Activated T-cell treated with anti-CD3 and anti-CD28 coated beads, Interleukin-2, amount 50 U/mL, for 4 hours (primary cell): ENCODE measurements at regions not wholly inside any gene's neighbourhood (a gene's known extent, or its start where the extent isn't known, plus 50 kb on each side); places are given as distances from the start of the nearest gene placed in this dataset.

Experiments
- ATAC-seq, 2 donors: fragments of 200-7000 bp; cut with Tn5 transposase; one replicate each; pipeline ENCODE4 v1.10.0; 2021
- DNase-seq: peaks from one replicate; pipeline ENCODE4 v3.0.0-alpha.2; 2020
- H3K27me3 Mint-ChIP-seq: one replicate; pipeline ENCODE4 v1.8.0; 2021; ENCODE audit warnings: low read depth, mixed read lengths
- H3K36me3 Mint-ChIP-seq: one replicate; pipeline ENCODE4 v1.8.0; 2022; ENCODE audit warnings: mixed read lengths; ENCODE audit not compliant: insufficient read depth
- H3K4me1 Mint-ChIP-seq: one replicate; pipeline ENCODE4 v1.8.0; 2021; ENCODE audit warnings: low read depth, mixed read lengths
- H3K4me3 Mint-ChIP-seq: one replicate; pipeline ENCODE4 v1.8.0; 2021; ENCODE audit warnings: mild to moderate bottlenecking, moderate library complexity, mixed read lengths
- H3K9me3 Mint-ChIP-seq: one replicate; pipeline ENCODE4 v1.8.0; 2021; ENCODE audit warnings: mixed read lengths

GRCh38 chr3:156620901-156621300 is 53.5 kb upstream of the TIPARP start:
- Mint-ChIP-seq H3K27me3 (no peaks in the 10 kb centered on the region), H3K4me1 (peaks cover 2% of the 10 kb centered on the region), H3K4me3 (no peak overlapping the region), H3K36me3 (no peaks in the 10 kb centered on the region), H3K9me3 (no peaks in the 10 kb centered on the region)
- DNase-seq (no peak), ATAC-seq (no peak)

DNA sequence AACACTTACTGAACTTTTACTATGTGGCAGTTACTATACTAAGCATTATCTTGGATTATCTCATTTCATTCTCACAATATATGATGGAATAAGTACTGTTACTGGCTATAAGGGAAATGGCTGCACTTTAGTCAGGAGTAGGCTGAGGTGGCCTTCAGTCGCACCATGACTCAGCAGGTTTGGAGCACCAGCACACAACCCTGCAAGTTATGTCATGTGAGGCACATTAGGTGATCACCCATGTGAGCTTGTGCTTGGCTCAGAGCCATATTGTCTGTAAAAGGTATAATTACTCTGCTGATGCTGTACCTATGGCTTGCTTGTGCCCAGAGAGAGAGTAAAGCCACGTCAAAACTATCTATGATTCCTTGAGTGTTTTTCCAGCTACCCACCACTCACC is 54.1 kb upstream of the TIPARP start:
- DNase-seq (no peak), ATAC-seq (no peak)
- no peaks in the 10 kb centered on the region for H3K36me3 Mint-ChIP-seq
- peaks cover 6% of the 10 kb centered on the region for H3K4me1 Mint-ChIP-seq
- H3K27me3 Mint-ChIP-seq, result no peaks in the 10 kb centered on the region
- no peak overlapping the region for H3K4me3 Mint-ChIP-seq
- no peaks in the 10 kb centered on the region for H3K9me3 Mint-ChIP-seq

GRCh38 chr3:156619376-156619775 is 55.0 kb upstream of the TIPARP start:
- no peaks in the 10 kb centered on the region for H3K27me3 Mint-ChIP-seq
- H3K4me1 Mint-ChIP-seq, result peaks cover 10% of the 10 kb centered on the region
- H3K4me3 Mint-ChIP-seq, result no peak overlapping the region
- no peak for DNase-seq
- no peaks in the 10 kb centered on the region for H3K36me3 Mint-ChIP-seq
- no peaks in the 10 kb centered on the region for H3K9me3 Mint-ChIP-seq
- no peak for ATAC-seq

GRCh38 chr3:156617781-156618180 is 56.6 kb upstream of the TIPARP start:
- Mint-ChIP-seq H3K36me3 (no peaks in the 10 kb centered on the region), H3K4me3 (no peak overlapping the region), H3K4me1 (peaks cover 10% of the 10 kb centered on the region), H3K27me3 (no peaks in the 10 kb centered on the region), H3K9me3 (no peaks in the 10 kb centered on the region)
- ATAC-seq (no peak), DNase-seq (no peak)

GRCh38 chr3:156617145-156617544 is 57.2 kb upstream of the TIPARP start:
- no peaks in the 10 kb centered on the region for H3K36me3 Mint-ChIP-seq
- peaks cover under 1% of the 10 kb centered on the region for H3K27me3 Mint-ChIP-seq
- peaks cover 10% of the 10 kb centered on the region for H3K4me1 Mint-ChIP-seq
- ATAC-seq (no peak), DNase-seq (no peak)
- no peaks in the 10 kb centered on the region for H3K9me3 Mint-ChIP-seq
- no peak overlapping the region for H3K4me3 Mint-ChIP-seq

DNA sequence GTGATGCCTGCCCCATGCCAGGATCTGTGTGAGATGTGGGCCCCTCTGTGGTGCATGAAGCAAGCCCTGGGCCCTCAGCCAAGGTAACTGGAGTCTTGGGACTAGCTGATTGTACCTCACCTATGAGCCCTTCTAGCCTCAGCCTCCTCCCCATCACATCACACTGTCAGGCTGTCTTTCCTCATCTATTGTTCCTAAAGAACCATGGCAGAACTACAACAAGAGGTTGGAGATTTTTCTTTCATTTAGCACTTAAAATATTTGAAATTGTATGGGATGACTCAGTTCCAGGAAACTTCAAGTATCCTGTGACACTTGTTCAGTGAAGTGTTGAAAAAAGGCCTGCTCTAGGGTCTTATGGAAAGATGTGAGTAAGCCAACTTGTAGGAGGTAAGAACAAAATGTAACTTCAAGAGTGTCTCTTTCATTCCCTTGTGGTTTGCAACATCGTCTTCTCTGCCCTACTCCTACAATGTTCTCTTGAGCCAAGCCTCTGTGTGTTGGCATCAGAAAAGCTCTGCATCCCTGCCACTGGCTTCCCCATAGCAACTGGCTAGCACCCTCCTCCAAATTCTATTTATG is 58.7 kb upstream of the TIPARP start:
- Mint-ChIP-seq H3K9me3 (no peaks in the 10 kb centered on the region), H3K27me3 (peaks cover 1% of the 10 kb centered on the region), H3K36me3 (no peaks in the 10 kb centered on the region), H3K4me3 (no peak overlapping the region), H3K4me1 (peaks cover 10% of the 10 kb centered on the region)
- DNase-seq (no peak), ATAC-seq (peak; percentile 68 to 73)

DNA sequence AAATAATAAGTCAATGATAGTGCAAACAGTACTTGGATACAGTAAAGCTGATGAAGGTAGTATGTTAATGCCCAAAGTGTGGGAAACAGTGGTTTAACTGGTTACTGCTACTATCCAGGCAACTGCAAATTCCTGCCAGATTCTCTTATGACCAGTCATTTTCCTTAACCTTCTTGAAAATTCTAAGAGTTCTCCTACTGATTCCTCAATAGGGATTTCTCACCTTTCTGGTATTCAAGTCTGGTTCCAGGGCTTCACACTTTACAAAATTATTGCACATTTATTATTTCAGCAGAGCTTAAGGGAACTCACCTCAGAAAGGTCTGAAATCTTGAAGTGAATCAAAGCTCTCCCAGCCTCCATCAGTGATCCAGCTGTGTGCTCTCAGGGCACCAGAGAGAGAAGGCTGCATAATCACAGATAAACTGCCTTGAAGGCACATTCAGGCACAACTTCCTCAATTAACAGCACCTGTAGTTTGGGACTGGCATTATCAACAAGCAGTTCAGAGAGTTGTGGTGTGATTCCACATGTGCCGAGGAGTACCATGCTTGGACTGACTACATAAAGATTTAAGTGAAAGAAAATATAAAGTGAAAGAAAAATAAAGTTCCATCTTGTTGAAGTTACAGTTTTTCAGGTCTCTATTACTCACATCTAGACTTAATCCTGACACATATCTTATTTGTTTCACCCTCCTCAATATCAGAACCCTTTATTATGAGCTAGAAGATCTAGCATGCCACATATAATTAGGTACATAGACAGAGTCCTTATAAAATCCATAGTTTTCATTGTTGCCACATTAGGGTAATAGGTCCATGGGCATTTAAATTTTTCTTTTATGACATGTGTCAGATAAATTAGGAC is 59.5 kb upstream of the TIPARP start:
- peaks cover 4% of the 10 kb centered on the region for H3K27me3 Mint-ChIP-seq
- DNase-seq (no peak), ATAC-seq (peak; percentile 31 to 52)
- no peak overlapping the region for H3K4me3 Mint-ChIP-seq
- H3K36me3 Mint-ChIP-seq, result no peaks in the 10 kb centered on the region
- H3K4me1 Mint-ChIP-seq, result peaks cover 10% of the 10 kb centered on the region
- no peaks in the 10 kb centered on the region for H3K9me3 Mint-ChIP-seq

GRCh38 chr3:156612903-156613302 is 58.0 kb upstream of the SSR3 start:
- H3K36me3 Mint-ChIP-seq, result no peaks in the 10 kb centered on the region
- no peak for DNase-seq
- ATAC-seq, result no peak
- peaks cover 4% of the 10 kb centered on the region for H3K27me3 Mint-ChIP-seq
- H3K9me3 Mint-ChIP-seq, result no peaks in the 10 kb centered on the region
- H3K4me1 Mint-ChIP-seq, result peaks cover 10% of the 10 kb centered on the region
- no peak overlapping the region for H3K4me3 Mint-ChIP-seq

DNA sequence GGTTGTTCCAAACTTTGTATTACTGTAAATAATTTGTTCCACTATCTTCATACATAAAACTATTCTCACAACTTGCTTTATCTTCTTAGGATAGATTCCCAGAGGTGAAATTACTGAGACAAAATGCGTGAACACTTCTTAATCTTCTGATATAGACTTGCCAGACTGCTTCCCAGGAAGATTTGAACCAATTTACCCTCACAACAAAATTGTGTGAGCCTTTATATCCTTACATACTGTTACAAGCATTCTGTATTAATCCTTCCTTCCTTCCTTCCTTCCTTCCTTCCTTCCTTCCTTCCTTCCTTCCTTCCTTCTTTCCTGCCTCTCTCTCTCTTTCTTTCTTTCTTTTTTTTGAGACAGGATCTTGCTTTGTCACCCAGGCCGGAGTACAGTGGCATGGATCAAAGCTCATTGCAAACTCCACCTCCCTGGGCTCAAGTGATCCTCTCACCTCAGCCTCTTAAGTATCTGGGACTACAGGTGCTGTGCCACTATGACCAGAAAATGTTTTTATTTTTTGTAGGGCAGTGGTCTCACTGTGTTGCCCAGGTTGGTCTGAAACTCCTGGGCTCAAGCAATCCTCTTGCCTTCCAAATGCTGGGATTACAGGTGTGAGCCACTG is 57.1 kb upstream of the SSR3 start:
- Mint-ChIP-seq H3K36me3 (no peaks in the 10 kb centered on the region), H3K27me3 (peaks cover 8% of the 10 kb centered on the region), H3K4me3 (no peak overlapping the region), H3K9me3 (no peaks in the 10 kb centered on the region), H3K4me1 (peaks cover 10% of the 10 kb centered on the region)
- ATAC-seq (no peak), DNase-seq (no peak)

DNA sequence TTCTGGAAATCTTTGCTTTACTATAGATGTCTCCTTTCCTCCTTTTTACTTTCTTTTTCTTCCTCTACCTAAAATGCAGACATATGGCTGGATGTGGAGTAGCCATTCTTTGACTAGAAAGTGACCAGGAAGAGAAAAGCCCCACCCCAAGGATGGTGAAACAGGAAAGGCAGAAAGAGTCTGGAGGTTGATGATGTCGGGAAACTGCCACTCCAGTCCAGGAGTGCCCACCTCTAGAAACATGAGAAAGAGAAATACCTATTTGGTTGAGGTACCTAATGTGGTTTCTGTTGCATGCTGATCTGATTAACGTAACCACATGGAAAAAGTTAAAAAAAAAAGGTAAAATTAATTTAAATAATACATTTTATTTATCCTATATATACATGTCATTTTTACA is 55.2 kb upstream of the SSR3 start:
- peaks cover 11% of the 10 kb centered on the region for H3K27me3 Mint-ChIP-seq
- no peaks in the 10 kb centered on the region for H3K9me3 Mint-ChIP-seq
- H3K4me1 Mint-ChIP-seq, result peaks cover 4% of the 10 kb centered on the region
- ATAC-seq (no peak), DNase-seq (no peak)
- no peak overlapping the region for H3K4me3 Mint-ChIP-seq
- no peaks in the 10 kb centered on the region for H3K36me3 Mint-ChIP-seq

- no peak for ATAC-seq
- Mint-ChIP-seq H3K27me3 (peaks cover 12% of the 10 kb centered on the region), H3K4me1 (no peaks in the 10 kb centered on the region), H3K9me3 (no peaks in the 10 kb centered on the region), H3K36me3 (no peaks in the 10 kb centered on the region), H3K4me3 (no peak overlapping the region)
- DNase-seq, result no peak
Observed at GRCh38 chr3:156609546-156609945, 54.6 kb upstream of the SSR3 start.

DNA sequence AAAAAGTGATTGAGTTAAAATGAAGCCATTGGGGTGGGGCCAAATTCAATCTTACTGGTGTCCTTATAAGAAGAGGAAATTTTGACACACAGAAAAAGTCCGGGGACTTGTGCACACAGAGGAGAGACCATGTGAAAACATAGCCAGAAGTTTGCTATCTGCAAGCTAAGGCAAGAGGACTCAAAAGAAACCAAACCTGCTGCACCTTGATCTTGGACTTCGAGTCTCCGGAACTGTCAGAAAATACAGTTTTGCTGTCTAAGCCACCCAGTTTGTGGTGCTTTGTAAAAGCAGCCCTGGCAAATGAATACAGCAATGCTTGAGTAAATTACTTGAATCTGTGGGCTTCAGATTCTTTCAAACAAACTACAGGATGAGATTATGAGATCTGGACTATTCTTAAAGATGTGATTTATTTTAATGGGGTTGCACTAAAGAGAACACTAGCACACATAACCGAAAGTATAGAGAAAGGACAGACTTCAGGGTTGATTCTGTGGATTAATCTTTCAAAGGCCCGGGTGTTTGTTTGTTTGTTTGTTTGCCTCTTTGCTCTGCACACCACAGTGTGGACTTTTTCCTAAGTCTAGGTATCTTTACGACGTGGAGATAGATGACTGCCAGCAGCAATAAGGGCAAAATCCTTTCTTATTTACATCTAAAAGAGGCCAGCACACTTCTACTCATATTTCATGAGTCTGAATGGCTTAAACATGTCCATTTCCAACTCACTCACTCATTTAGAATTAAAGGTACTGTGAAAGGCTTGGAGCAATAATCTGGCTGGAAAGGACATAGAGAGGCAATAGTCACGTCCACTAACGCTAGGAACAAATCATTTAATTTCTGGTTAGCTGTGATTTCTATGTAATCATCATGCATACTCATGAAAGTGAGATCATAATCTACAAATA is 53.9 kb upstream of the SSR3 start:
- DNase-seq (no peak), ATAC-seq (no peak)
- peaks cover 12% of the 10 kb centered on the region for H3K27me3 Mint-ChIP-seq
- no peaks in the 10 kb centered on the region for H3K9me3 Mint-ChIP-seq
- no peaks in the 10 kb centered on the region for H3K36me3 Mint-ChIP-seq
- H3K4me3 Mint-ChIP-seq, result no peak overlapping the region
- H3K4me1 Mint-ChIP-seq, result no peaks in the 10 kb centered on the region

DNA sequence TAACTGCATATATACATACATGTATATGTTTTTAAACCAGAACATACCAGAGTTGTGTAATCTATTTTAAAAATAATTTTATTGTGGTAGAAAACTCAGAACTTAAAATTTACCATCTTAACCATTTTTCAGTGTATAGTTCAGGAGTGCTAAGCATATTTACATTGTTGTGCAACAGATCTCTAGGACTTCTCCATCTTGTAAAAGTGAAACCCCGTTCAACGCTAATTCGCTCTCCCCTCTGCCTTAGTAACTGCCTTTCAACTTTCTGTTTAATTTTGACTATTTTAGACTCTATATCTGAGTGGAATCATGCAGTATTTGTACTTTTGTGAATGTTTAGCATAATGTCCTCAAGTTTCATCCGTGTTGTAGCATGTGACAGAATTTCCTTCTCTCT is 51.8 kb upstream of the SSR3 start:
- Mint-ChIP-seq H3K9me3 (no peaks in the 10 kb centered on the region), H3K4me1 (peaks cover 6% of the 10 kb centered on the region), H3K27me3 (peaks cover 11% of the 10 kb centered on the region), H3K36me3 (no peaks in the 10 kb centered on the region), H3K4me3 (peak overlapping the region; percentile 67)
- ATAC-seq (peak; percentile 35 to 44), DNase-seq (no peak)
